Neural cell (in vitro differentiated cells): ENCODE measurements at regions not wholly inside any gene's neighbourhood (a gene's known extent, or its start where the extent isn't known, plus 50 kb on each side); places are given as distances from the start of the nearest gene placed in this dataset.

Experiments used
- H2AFZ ChIP-seq: fragments of 200-600, 300-800 bp; sonication (generic), shearing (Covaris generic); 2 replicates; pipeline ENCODE4 v1.6.0; 2014; ENCODE audit warnings: low read depth, mild to moderate bottlenecking, antibody characterized with exemption, low read length, moderate library complexity
- H3F3A ChIP-seq: fragments of 200-600 bp; shearing (Covaris generic); 2 replicates; pipeline ENCODE4 v1.6.1; 2016; ENCODE audit warnings: mild to moderate bottlenecking, moderate library complexity, mixed read lengths, antibody characterized with exemption, low read length; ENCODE audit not compliant: insufficient read depth, poor library complexity, severe bottlenecking
- H3K27ac ChIP-seq: fragments of 200-600, 300-800 bp; sonication (generic), shearing (Covaris generic); 2 replicates; pipeline ENCODE4 v1.5.1; 2014; ENCODE audit warnings: mild to moderate bottlenecking, low read length, moderate library complexity
- H3K27me3 ChIP-seq: fragments of 300-800, 200-600 bp; sonication (generic), shearing (Covaris generic); 2 replicates; pipeline ENCODE4 v1.6.0; 2014; ENCODE audit warnings: mild to moderate bottlenecking, low read depth, low read length, moderate library complexity; ENCODE audit not compliant: insufficient read depth
- H3K36me3 ChIP-seq: fragments of 300-800, 200-600 bp; sonication (generic), shearing (Covaris generic); 2 replicates; pipeline ENCODE4 v1.5.1; 2014; ENCODE audit warnings: mild to moderate bottlenecking, antibody characterized with exemption, low read length, moderate library complexity; ENCODE audit not compliant: insufficient read depth
- H3K4me2 ChIP-seq: fragments of 300-800, 200-600 bp; sonication (generic), shearing (Covaris generic); 2 replicates; pipeline ENCODE4 v1.6.0; 2014; ENCODE audit warnings: mild to moderate bottlenecking, low read length
- H3K4me3 ChIP-seq: fragments of 300-800, 200-600 bp; sonication (generic), shearing (Covaris generic); 2 replicates; pipeline ENCODE4 v1.5.1; 2014; ENCODE audit warnings: mild to moderate bottlenecking, low read length, moderate library complexity
- H3K79me2 ChIP-seq: fragments of 200-600 bp; shearing (Covaris generic); replicated peaks from 2 replicates; pipeline ENCODE4 v1.6.0; 2014; ENCODE audit warnings: mild to moderate bottlenecking, low read length, moderate library complexity; ENCODE audit not compliant: insufficient read depth
- H3K9ac ChIP-seq: fragments of 300-800, 200-600 bp; sonication (generic), shearing (Covaris generic); 2 replicates; pipeline ENCODE4 v1.6.1; 2016; ENCODE audit warnings: mild to moderate bottlenecking, low read length, mixed read lengths
- H3K9me2 ChIP-seq: fragments of 200-600 bp; shearing (Covaris generic); 2 replicates; pipeline ENCODE4 v1.6.1; 2016; ENCODE audit warnings: mild to moderate bottlenecking, low read length, mixed read lengths; ENCODE audit not compliant: insufficient read depth
- H3K9me3 ChIP-seq: fragments of 200-600, 300-800 bp; sonication (generic), shearing (Covaris generic); 2 replicates; pipeline ENCODE4 v1.6.1; 2016; ENCODE audit warnings: mild to moderate bottlenecking, mixed run types, low read length, moderate library complexity, mixed read lengths
- H4K20me1 ChIP-seq: fragments of 200-600 bp; shearing (Covaris generic); 2 replicates; pipeline ENCODE4 v1.6.1; 2016; ENCODE audit warnings: mild to moderate bottlenecking, mixed run types; ENCODE audit not compliant: insufficient read depth
- EP300 ChIP-seq: fragments of 450-650 bp; conservative IDR thresholded peaks from 2 replicates; pipeline ENCODE4 v1.6.1; 2014; ENCODE audit warnings: antibody characterized with exemption, mild to moderate bottlenecking, moderate library complexity; ENCODE audit not compliant: poor library complexity, severe bottlenecking
- EZH2 ChIP-seq: fragments of 200-600, 300-800 bp; shearing (Covaris generic), sonication (generic); IDR thresholded peaks from 2 replicates; pipeline ENCODE4 v1.6.1; 2014; ENCODE audit warnings: antibody characterized with exemption, low read length, borderline replicate concordance, mild to moderate bottlenecking; ENCODE audit not compliant: insufficient read depth, poor library complexity, severe bottlenecking
- MXI1 ChIP-seq: fragments of 450-650 bp; conservative IDR thresholded peaks from 2 replicates; pipeline ENCODE4 v1.6.1; 2014; ENCODE audit warnings: antibody characterized with exemption, mild to moderate bottlenecking; ENCODE audit not compliant: poor library complexity, severe bottlenecking
- POLR2AphosphoS5 ChIP-seq: IDR thresholded peaks from 2 replicates; pipeline ENCODE4 v1.6.1; 2012
- RAD21 ChIP-seq: fragments of 450-650 bp; conservative IDR thresholded peaks from 2 replicates; pipeline ENCODE4 v1.6.1; 2014; ENCODE audit warnings: antibody characterized with exemption, mild to moderate bottlenecking, moderate library complexity
- REST ChIP-seq: IDR thresholded peaks from 2 replicates; pipeline ENCODE4 v1.6.1; 2012; ENCODE audit warnings: borderline replicate concordance
- SMC3 ChIP-seq: fragments of 450-650 bp; conservative IDR thresholded peaks from 2 replicates; pipeline ENCODE4 v1.6.1; 2014; ENCODE audit warnings: antibody characterized with exemption, mild to moderate bottlenecking, moderate library complexity; ENCODE audit not compliant: poor library complexity
- TAF1 ChIP-seq: IDR thresholded peaks from 2 replicates; pipeline ENCODE4 v1.6.1; 2012; ENCODE audit warnings: low read depth
- TF ChIP-seq, protein P1 (sequence below): fragments of 450-650 bp; IDR thresholded peaks from 2 replicates; pipeline ENCODE4 v1.5.1; 2014; ENCODE audit warnings: antibody characterized with exemption, mild to moderate bottlenecking, moderate library complexity; ENCODE audit not compliant: poor library complexity, severe bottlenecking

DNA sequence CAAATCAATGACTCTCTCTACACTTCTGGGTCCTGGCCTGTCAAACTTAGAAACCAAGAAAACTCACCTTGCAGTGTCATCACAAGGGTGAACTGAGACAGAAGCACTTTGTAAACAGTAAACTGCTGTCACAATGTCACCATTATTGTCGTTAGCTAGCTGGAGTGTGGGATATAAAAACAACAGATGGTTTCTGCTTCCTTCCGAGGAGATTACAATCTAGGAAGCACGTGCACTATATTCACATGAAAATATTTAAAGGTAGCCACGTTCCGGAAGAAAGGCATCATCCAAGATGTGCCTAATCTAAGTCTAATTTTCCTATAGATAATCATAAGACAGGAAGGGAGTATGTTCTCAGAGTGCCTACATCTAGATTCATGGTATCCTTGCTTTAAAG is 64.7 kb upstream of the ACSL1 start:
- Histone ChIP-seq H2AFZ (no peak overlapping the region), H3K27ac (no peak overlapping the region), H3K4me3 (no peak overlapping the region), H3F3A (no peaks in the 10 kb centered on the region), H3K79me2 (no peaks in the 10 kb centered on the region), H4K20me1 (no peaks in the 10 kb centered on the region), H3K4me2 (no peak overlapping the region), H3K36me3 (no peaks in the 10 kb centered on the region), H3K9me2 (no peaks in the 10 kb centered on the region), H3K27me3 (no peaks in the 10 kb centered on the region), H3K9me3 (no peaks in the 10 kb centered on the region), H3K9ac (no peak overlapping the region)
- TF ChIP-seq EZH2 = no peak
- TF ChIP-seq TAF1 = no peak
- no peak for TF ChIP-seq MXI1
- no peak for TF ChIP-seq EP300
- no peak for TF ChIP-seq POLR2AphosphoS5
- no peak for TF ChIP-seq RAD21
- TF ChIP-seq, protein P1, sequence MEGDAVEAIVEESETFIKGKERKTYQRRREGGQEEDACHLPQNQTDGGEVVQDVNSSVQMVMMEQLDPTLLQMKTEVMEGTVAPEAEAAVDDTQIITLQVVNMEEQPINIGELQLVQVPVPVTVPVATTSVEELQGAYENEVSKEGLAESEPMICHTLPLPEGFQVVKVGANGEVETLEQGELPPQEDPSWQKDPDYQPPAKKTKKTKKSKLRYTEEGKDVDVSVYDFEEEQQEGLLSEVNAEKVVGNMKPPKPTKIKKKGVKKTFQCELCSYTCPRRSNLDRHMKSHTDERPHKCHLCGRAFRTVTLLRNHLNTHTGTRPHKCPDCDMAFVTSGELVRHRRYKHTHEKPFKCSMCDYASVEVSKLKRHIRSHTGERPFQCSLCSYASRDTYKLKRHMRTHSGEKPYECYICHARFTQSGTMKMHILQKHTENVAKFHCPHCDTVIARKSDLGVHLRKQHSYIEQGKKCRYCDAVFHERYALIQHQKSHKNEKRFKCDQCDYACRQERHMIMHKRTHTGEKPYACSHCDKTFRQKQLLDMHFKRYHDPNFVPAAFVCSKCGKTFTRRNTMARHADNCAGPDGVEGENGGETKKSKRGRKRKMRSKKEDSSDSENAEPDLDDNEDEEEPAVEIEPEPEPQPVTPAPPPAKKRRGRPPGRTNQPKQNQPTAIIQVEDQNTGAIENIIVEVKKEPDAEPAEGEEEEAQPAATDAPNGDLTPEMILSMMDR = no peak
- no peak for TF ChIP-seq REST

- Histone ChIP-seq H3K9ac (no peak overlapping the region), H2AFZ (no peak overlapping the region), H3K27me3 (no peaks in the 10 kb centered on the region), H3K4me2 (no peak overlapping the region), H3K36me3 (no peaks in the 10 kb centered on the region), H4K20me1 (no peaks in the 10 kb centered on the region), H3F3A (no peaks in the 10 kb centered on the region), H3K9me2 (no peaks in the 10 kb centered on the region), H3K4me3 (no peak overlapping the region), H3K79me2 (no peaks in the 10 kb centered on the region), H3K9me3 (no peaks in the 10 kb centered on the region), H3K27ac (no peak overlapping the region)
- TF ChIP-seq TAF1 = no peak
- TF ChIP-seq REST = no peak
- TF ChIP-seq EZH2 = no peak
- no peak for TF ChIP-seq POLR2AphosphoS5
- no peak for TF ChIP-seq EP300
- no peak for TF ChIP-seq RAD21
- no peak for TF ChIP-seq MXI1
- no peak for TF ChIP-seq SMC3
- TF ChIP-seq, protein P1 = no peak
Measured at GRCh38 chr4:184891816-184892397, 66.1 kb upstream of the ACSL1 start.
